ENCODE measurements at regions not wholly inside any gene's neighbourhood (a gene's known extent, or its start where the extent isn't known, plus 50 kb on each side); places are given as distances from the start of the nearest gene placed in this dataset.

DNA sequence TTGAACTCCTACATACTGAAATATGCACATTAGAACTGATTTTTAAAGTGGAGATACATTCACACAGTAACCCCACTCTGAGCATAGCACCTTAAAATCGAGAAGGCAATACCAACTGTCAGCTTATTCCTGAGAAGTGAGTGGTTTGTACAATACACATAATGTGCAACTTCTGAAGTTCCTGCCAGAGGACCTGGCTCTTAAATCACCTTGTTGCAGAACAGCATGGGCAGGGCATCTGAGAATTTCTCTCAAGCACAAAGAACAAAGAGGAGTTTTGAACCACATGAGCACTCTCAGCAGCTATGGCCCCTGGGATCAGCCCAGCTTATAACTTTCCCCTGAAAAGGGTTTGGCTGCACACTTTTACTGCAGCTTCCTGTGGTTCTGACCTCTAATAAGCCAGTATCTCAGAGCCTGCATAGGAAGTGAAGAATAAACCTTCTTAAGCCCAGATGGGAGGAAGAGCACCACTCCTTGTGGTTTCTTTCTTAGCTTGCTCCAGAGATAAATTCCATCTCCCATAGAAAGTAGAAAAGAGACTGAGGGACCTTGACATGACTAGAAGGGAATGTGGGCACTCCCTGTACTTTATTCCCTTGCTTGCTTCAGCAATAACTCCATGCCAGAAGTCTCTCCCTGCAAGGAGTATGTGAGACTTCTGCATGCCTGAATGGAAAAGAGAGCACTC is 862.3 kb downstream of the SUCLG1 start:
- no peak for DNase-seq

DNA sequence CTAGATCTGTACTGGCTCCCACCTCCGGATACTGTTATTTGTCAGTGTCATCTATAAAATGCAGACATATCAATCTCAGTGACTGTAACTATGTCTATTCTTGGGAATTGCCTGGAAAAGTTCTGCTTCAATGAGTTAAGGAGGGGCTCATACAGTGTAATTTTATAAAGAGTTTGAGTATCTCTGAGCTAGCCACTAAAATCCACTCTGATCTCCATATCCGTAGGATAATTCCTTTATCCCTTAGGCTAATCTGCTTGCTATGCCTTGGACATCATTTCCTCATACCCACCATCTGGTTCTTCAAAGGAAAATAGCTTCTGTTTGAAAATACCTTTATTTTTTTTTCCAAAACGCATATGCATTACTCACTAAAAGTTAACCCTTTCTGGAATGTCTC is 863.2 kb downstream of the SUCLG1 start:
- DNase-seq: no peak

DNA sequence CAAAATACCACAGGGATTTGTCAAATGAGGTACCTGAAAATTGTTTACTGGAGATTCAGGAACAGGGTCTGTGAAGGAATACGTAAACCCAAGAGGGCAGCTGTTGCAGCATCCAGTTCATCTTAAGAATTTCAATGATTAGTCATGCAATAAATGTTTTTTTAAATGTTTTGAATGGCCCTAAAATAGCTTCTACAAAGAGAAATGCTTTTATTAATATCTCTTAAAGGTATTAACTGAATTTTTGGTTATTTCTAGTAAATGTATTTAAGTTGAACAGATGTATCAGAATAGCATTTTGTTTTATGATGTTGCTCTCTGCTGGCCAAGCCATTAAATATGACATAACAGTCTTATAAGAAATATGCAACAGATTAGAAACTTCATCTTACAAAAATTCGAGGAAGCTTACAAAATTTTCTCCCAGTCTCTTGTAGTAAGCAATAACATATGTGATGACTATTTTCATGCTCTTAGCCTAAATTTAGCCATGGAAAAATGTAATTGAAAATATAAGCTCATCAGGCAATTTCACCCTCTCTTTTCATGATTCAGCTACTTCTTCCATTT is 863.9 kb downstream of the SUCLG1 start:
- DNase-seq: no peak

DNA sequence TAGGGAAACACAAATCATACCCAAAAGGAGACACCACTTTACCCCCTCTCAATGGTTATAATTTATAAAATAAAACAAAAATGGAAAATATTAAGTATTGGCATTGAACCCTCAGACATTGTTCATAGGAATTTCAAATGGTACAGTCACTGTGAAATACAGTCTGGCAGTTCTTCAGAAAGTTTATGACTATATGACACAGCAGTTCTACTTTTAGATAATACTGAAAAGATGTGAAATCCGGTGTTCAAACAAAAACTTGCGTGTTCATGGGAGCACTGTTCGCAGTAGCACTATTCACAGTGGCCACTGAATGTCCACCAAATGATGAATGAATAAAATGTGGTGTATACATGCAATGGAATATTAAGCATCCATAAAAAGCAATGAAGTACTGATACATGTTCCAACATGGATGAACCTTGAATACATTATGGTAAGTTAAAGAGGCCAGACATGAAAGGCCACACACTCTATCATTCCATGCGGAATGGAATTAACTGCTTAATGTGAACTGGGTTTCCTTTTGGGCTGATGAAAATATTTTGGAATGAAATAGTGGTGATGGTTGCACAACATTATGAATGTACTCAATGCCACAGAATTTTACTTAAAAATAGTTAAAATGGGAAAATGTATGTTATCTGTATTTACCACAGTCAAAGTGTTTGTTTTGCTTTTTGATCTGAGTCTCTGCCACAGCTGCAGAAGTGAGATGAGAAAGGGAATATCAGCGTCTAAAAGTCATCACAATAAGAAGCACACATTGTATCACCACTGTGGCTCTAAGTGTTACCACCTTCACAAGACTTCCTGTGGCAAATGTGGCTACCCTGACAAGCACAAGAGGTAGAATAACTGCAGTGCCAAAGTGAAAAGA is 864.6 kb downstream of the SUCLG1 start:
- no peak for DNase-seq

DNA sequence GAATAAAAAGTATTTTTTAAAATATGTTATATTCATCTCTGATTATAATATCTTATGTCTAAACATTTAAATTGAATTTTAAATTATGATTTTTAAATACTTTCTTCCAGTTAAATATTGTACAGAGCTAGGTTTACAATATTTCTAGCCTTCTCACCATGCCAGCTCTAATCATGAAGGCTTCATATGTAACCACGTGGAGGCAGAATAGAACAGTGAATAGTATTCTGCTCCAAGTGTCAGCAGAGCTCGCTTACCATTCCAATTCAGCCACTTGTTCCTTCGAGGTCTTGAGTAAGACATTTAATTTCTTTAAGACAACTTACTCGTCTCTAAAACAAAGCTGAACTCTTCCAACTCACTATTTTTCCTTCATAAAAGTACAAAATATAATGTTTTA is 871.8 kb downstream of the SUCLG1 start:
- no peak for DNase-seq

DNA sequence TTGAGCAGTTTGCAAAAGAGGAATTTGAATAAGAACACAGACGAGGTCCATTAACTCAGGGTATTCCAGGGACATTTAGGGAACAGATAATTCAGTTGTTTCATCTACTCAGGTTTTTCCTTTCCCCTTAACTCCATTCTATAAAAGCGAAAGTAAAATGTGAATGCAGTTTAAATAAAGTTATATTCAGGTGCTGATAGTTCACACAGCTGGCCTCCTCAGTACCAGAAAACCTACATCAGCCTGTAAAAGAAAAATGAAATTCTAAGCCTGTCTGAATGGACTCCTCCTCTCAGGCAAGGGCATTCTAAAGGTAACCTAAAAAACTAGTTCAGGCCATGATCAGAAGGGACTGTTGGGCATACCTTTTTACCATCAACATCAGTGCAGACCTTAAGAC is 873.8 kb downstream of the SUCLG1 start:
- no peak for DNase-seq

DNA sequence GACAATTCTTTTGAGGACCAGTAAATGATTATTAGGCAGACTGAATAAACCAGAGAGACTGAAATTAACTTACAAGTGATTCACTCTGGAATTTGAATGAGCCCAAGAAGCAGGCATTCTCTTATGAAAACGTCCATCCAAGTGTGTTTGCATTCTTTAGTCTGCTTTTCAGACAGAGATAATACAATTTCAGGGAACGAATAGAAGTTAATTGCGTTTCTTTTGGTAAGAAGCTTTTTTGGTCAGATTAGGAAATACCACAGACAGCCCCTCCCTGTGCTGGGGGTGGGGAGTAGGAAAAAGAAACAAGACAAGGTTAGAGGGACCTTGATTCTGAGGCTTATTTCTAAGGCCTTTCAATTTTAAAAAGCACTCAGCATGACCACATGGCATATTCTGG is 874.4 kb downstream of the SUCLG1 start:
- no peak for DNase-seq

DNA sequence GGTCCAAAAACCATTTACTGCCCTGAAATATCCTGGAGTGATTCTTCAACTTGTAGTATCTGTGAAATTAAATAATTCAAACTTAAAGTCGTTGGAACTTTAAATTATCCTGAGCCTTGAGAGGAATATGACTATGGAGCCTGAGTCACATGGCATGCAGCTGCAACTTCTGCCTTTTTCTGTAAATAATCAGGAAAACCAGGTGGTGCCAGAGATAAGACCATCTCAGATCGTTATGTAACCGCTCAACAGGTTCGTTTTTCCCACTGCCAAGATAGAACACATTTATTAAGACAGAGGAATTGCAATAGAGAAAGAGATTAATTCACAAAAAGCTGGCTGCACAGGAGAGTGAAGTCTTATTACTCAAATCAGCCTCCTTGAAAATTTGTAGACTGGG is 876.5 kb downstream of the SUCLG1 start:
- DNase-seq: no peak

DNA sequence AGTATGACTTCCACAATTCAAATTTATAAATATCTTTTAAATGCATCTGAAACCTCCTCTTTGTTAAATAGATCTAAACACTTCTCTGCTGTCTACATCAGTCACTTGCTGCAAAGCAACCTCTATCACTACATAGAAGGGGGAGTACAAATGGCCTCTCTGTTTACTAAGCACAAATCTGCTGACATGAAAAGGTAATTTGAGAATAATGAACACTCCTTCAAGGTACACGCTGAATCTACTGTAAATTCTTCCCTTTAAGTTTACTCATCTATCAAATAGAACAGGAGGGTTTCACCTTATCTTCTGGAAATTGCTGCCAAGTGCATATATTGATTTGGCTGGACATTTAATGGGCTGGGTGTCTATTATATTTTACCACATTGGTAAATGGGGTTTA is 879.6 kb downstream of the SUCLG1 start:
- no peak for DNase-seq

DNA sequence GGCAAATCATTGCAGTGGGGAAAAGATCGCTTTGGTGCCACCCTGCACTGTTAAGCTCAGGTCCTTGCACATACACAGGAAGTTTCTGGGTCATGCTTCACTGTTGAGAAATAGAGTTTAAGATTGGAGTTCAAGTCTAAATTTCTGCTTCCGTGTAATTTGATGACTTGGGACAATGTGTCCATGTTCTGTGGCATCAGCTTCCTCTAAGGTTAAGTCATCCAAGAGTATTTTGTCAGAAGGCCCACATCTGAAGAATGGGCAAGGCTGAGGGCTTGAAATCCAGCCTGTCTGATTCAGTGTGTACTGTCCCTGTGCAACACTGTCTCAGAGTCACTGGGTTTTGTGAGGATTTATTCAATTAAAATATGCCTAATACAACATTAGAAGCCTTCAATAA is 880.7 kb downstream of the SUCLG1 start:
- no peak for DNase-seq

DNA sequence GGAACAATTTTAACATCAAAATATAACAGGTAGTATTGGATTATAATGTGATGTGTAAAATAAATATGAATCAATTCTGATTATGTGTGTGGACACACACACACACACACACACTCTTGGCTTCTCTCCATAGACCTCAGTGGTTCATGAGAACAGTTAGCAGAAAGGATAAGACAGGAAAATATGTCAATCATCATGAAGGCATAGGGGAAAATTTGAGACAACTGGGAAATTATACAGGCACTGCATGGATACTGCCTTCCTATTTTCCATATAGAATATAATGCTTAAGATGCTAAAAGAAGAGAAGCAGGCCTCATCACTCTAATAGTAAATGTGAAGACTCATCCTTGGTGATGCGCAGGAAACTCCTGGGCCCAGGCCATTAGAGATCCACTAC is 884.5 kb downstream of the SUCLG1 start:
- no peak for DNase-seq

DNA sequence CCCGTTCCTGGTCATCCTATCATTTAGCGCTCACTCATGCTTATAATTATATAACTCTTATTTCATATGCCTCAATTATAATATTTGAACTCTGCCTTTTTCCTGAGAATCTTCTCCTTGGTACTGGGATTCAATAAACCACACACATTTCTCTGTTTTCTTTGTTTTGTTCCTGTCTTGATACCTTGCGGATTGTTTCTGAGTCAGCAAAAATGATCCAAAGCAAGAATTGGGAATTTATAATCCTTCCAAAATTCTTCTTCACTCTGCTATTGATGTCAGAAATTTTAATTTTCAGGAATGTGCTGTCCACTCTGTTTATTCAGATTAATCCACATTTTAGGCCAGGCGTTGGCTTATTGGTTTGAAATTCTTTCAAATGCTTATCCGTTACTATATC is 886.0 kb downstream of the SUCLG1 start:
- DNase-seq: no peak

DNA sequence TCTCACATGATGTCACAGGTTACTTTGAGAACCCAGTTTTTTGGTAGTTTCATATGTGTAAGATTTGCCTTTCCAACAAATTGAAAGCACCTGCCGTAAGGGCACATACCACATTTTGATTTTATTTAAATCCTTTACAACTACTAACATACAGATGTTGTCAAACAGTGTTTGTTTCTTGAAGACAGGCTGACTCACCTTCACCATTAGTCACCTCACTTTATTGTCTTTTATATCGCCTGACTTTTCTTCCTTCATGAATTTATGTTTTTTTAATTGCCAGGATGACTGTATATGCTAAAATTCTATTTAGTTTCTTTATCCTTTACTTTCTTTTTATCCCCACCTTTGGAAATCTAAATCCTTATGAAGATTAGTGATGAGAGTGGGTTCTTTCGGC is 886.7 kb downstream of the SUCLG1 start:
- no peak for DNase-seq

DNA sequence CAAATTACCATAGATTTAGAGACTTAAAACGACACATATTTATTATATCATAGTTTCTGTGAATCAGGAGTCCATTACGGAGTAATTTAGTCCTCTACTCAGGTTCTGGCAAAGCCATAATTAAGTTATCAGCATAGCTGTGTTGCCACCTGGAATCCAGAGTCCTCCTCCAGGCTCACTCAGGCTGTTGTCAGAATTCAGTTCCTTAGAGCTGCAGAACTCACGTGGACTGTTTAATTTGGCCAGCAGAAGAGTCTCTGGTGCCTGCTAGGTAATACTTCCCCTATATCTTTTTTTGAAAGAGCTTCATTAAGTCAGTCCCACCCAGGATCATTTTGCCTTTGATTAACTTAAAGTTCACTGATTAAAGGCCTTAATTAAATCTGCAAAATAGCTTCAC is 891.5 kb downstream of the SUCLG1 start:
- no peak for DNase-seq

DNA sequence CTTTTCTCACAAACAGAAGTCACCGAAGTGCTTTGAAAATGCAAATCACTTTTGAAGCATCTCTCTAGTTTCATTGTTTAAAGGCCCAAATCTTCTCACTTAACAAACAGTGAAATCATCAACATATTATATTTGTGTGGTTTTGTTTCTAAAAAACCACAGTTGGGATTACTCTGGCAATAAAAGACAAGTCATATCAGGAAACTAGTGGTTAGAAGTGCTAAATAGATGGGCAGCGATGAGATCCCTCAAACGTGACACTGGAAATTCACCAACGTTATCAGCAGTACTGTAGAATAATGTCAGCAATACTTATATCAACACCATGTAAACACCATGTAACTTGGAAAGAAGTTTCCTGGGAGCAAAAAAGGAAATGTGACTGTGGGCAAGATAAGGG is 893.5 kb downstream of the SUCLG1 start:
- no peak for DNase-seq

DNA sequence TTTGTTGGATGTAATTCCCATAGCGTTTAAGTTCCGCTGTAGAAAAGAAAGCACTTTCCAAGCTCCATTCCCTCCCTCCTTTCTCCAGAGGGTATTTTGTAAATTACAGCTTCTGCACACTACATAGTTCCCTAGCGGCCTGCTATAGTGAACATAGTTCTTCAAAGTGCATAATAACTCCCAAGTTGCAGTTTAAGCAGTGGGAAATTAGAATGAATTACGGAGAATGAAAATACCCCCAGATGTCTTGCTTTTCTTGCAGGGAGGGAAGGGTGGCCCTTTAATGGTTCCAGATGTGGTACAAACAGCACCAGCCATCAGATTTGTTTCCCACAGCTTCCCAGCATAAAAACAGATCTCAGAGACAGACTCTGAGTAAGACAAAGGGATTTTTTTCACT is 893.9 kb downstream of the SUCLG1 start:
- no peak for DNase-seq

DNA sequence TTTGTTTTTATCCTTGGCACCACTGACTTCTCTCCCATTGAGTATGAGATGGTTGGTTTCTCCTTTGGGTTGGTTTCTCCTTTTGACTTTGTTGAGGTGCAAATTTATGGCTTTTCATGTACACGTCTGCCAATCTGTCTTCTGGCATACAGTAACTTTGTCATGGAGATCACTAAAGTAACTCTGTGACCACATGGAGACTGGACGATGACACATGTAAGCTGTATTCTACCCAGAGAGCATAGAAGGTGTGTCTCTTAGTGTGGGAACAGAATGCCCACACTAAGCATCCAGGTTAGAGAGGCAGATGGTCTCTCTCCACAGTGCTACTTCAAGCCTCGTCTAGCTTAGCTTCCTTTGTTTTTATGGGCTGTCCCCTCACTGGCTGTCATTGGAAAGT is 897.5 kb downstream of the SUCLG1 start:
- no peak for DNase-seq

DNA sequence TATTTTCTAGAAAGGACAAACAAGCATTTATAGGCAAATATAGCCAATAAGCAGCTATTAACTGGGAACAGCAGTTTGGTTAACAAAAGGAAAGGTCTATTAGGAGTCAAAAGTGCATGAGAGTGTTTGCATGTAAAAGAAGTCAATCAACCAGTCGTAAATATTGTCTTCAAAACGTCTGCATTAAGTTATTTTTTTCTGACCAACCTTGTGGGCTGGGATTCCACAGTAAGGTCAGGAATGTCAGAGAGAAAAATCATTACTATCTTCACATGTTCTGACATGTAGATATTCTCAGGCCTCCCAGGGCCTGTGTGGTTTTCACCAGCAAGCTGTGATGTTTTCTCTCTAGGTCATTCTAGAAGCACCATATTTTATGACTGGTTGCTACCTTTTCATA is 922.5 kb downstream of the SUCLG1 start:
- DNase-seq: no peak

DNA sequence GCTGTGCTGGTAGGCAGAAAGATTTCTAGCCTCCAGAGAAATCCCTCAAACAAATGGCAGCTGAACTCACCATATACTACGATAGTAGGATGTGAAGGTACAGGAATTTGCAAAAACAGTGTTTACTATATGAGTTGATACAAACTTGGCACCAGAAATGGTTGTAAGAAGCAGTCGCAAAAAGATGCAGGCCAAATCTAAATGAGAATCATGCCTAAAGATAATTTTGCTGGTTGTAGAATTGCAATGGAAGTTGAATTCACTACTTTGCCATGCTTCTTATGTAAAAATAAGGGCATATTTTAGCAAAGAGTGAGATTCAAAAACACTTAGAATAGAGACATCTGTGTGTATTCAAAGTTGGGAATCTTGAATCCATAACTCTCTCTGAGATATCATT is 924.7 kb downstream of the SUCLG1 start:
- DNase-seq: no peak

DNA sequence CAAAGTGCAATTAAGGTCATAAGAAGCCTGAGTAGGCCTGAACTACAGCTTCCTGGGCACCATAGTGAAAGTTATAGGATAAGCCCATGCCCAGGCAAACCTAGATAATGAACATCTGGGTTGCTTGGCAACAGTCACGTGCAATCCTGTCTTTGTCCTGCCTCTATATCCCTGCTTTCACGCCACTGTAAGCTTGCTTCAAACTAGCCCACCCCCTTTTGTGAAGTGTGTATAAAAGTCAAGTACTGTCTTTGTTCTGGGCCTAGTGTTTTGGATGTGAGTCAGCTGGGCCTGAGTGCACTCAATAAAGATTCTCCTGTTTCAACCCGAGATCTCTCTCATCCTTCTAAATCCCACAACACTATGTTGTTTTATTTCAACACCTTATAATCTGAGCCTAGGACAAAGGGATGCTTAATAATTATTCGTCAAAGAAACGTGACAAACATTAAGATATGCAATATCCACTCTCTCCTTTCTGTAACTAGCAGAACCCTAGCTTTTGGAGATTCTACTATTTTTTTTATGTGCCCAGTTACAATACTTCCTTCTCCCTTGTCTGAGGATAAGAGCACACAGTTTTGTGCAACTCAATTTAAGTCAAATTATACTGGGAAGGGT is 927.8 kb downstream of the SUCLG1 start:
- no peak for DNase-seq

DNA sequence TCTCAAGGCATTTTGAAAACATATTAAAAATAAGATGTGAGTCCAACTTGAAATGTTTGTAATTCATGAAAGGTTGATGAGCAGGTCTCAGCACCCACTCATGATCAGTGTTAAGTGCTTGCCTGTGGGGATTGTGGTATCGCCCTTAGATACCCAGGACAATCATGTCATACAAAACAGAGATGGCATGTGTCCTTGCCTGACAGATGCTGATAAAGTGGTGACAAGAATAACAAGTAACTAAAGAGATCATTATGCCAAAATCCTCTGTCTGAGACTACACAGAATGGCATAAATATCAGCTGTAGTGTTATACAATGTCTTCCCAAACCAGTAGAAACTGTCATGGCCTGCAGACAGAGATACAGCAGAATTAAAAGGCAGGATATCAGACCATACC is 930.3 kb downstream of the SUCLG1 start:
- DNase-seq: no peak

DNA sequence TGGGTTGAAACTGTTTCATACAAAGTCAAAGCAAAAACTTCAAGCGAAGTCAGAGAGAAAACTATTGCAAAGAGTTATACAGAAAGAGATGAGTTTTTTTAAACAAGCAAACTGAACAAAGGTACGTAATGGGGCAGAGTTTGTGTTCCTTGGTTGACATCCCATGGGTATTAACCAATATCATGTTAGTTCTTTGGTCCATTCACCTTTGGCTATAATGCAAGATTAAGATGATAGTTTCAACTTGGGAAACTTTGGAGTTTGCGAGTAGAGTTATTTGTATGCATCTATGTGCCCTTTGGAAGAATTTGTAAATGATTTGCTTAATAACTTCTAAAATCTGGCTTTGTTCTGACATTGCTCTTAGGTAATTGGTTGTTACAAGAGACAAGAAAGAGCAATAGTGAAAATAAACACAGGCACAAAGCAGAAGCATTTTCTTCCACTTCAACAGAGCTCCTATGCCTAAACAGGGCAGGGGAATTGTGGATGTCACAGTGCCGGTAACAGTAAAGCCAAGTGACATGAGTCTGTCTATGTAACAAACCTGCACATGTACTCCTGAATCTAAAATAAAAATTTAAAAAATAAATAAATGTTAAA is 936.1 kb downstream of the SUCLG1 start:
- no peak for DNase-seq

DNA sequence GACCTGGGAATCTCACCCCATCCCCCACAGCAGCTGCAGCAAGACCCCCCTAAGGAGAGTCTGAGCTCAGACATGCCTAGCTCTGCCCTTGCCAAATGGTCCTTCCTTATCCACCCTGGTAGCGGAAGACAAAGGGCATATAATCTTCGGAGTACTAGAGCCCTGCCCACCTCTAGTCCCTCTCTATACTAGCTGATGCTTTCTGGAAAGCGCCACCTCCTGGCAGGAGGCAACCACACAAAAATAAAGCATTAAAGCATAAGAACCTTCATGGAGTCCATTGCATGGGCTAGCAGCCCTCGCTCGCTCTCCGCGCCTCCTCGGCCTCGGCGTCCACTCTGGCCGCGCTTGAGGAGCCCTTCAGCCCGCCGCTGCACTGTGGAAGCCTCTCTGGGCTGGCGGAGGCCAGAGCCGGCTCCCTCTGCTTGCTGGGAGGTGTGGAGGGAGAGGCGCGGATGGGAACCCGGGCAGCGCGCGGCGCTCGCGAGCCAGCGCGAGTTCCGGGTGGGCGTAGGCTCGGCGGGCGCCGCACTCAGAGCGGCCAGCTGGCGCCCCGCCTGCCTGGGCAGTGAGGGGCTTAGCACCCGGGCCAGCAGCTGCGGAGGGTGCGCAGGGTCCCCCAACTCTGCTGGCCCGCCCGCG is 941.2 kb downstream of the SUCLG1 start:
- DNase-seq: no peak

Data from stimulated activated CD4-positive, alpha-beta T cell treated with anti-CD3 and anti-CD28 coated beads, Interleukin-2, amount 100 ng/mL, for 48 hours (primary cell).